A549 (cell line): ENCODE measurements at regions not wholly inside any gene's neighbourhood (a gene's known extent, or its start where the extent isn't known, plus 50 kb on each side); places are given as distances from the start of the nearest gene placed in this dataset.

ENCODE experiments used
- BHLHE40 ChIP-seq: IDR thresholded peaks from 2 replicates; pipeline ENCODE4 v1.6.1; 2012; ENCODE audit warnings: low read depth, low read length, inconsistent platforms
- CBX2 ChIP-seq: fragments of 200-600 bp; sonication (generic); IDR thresholded peaks from 2 replicates; pipeline ENCODE4 v1.6.1; 2016; ENCODE audit warnings: low read depth, mild to moderate bottlenecking, borderline replicate concordance
- CEBPB ChIP-seq, 2 experiments: fragments of >200 bp in 1 of 2; sonication (Bioruptor Twin) in 1 of 2; formaldehyde crosslinking in 1 of 2; IDR thresholded peaks; 2 replicates each; pipeline ENCODE4 v1.6.1; 2012 to 2016
- FOSB ChIP-seq: fragments of 250-450 bp; sonication (Bioruptor Pico); IDR thresholded peaks from 2 replicates; pipeline ENCODE4 v1.5.0; 2020; ENCODE audit warnings: mild to moderate bottlenecking, moderate library complexity
- HOXA7 ChIP-seq: fragments of 250-450 bp; sonication (Bioruptor Pico); IDR thresholded peaks from 2 replicates; pipeline ENCODE4 v1.5.0; 2020; ENCODE audit warnings: mild to moderate bottlenecking, moderate library complexity
- JUN ChIP-seq, 2 experiments: fragments of >200 bp; sonication (Bioruptor Twin); formaldehyde crosslinking; IDR thresholded peaks; 2 replicates in 1 of 2; 3 replicates in 1 of 2; pipeline ENCODE4 v1.6.1; 2016 to 2017
- NR3C1 ChIP-seq: fragments of >200 bp; sonication (Bioruptor Twin); formaldehyde crosslinking; IDR thresholded peaks from 3 replicates; pipeline ENCODE4 v1.6.1; 2017
- POLR2A ChIP-seq: IDR thresholded peaks from 2 replicates; pipeline ENCODE4 v1.6.1; 2012; ENCODE audit warnings: mild to moderate bottlenecking, low read length
- SMC3 ChIP-seq: fragments of >200 bp; sonication (Bioruptor Twin); formaldehyde crosslinking; IDR thresholded peaks from 3 replicates; pipeline ENCODE4 v1.6.1; 2018; ENCODE audit warnings: inconsistent platforms
- ZNF302 ChIP-seq: fragments of 250-450 bp; sonication (Bioruptor Pico); IDR thresholded peaks from 2 replicates; pipeline ENCODE4 v1.9.0; 2021; ENCODE audit warnings: inconsistent platforms, mild to moderate bottlenecking, moderate library complexity
- TF ChIP-seq, protein P1 (sequence below): fragments of >200 bp; sonication (Bioruptor Twin); formaldehyde crosslinking; IDR thresholded peaks from 3 replicates; pipeline ENCODE4 v1.5.1; 2016
- TF ChIP-seq, protein P2 (sequence below): fragments of 200-600 bp; sonication (generic); IDR thresholded peaks from 2 replicates; pipeline ENCODE4 v1.6.1; 2016; ENCODE audit warnings: antibody characterized with exemption, mild to moderate bottlenecking, moderate library complexity

DNA sequence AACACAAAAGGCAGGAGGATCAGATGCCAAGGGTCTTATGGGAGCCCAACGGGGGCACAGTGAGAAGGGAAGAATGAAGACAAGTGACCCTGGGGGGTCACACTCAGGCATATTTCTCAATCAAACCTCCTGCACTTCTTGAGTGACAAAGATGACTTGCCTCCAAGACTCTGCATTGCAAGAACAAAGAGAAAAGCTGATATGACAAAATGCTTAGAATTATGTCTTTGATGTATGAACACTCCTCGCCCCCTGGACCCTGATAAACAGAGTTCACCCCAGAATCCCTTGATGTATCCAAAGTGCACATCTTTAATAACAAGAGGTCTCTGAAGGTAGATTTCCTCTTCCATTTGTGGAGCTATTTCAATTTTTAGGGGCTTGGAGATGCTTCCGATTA lies 146.5 kb downstream of the C5orf15 start:
- TF ChIP-seq, protein P1, sequence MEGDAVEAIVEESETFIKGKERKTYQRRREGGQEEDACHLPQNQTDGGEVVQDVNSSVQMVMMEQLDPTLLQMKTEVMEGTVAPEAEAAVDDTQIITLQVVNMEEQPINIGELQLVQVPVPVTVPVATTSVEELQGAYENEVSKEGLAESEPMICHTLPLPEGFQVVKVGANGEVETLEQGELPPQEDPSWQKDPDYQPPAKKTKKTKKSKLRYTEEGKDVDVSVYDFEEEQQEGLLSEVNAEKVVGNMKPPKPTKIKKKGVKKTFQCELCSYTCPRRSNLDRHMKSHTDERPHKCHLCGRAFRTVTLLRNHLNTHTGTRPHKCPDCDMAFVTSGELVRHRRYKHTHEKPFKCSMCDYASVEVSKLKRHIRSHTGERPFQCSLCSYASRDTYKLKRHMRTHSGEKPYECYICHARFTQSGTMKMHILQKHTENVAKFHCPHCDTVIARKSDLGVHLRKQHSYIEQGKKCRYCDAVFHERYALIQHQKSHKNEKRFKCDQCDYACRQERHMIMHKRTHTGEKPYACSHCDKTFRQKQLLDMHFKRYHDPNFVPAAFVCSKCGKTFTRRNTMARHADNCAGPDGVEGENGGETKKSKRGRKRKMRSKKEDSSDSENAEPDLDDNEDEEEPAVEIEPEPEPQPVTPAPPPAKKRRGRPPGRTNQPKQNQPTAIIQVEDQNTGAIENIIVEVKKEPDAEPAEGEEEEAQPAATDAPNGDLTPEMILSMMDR = no peak
- TF ChIP-seq FOSB (CRISPR knock-in tag) (no peak), POLR2A (no peak), ZNF302 (CRISPR knock-in tag) (no peak), NR3C1 (no peak), BHLHE40 (no peak), CBX2 (no peak), HOXA7 (CRISPR knock-in tag) (no peak), SMC3 (no peak), CEBPB (IDR thresholded peaks at IDR 0.05) (no peak), JUN (IDR thresholded peaks at IDR 0.05) (no peak)
- TF ChIP-seq, protein P2, sequence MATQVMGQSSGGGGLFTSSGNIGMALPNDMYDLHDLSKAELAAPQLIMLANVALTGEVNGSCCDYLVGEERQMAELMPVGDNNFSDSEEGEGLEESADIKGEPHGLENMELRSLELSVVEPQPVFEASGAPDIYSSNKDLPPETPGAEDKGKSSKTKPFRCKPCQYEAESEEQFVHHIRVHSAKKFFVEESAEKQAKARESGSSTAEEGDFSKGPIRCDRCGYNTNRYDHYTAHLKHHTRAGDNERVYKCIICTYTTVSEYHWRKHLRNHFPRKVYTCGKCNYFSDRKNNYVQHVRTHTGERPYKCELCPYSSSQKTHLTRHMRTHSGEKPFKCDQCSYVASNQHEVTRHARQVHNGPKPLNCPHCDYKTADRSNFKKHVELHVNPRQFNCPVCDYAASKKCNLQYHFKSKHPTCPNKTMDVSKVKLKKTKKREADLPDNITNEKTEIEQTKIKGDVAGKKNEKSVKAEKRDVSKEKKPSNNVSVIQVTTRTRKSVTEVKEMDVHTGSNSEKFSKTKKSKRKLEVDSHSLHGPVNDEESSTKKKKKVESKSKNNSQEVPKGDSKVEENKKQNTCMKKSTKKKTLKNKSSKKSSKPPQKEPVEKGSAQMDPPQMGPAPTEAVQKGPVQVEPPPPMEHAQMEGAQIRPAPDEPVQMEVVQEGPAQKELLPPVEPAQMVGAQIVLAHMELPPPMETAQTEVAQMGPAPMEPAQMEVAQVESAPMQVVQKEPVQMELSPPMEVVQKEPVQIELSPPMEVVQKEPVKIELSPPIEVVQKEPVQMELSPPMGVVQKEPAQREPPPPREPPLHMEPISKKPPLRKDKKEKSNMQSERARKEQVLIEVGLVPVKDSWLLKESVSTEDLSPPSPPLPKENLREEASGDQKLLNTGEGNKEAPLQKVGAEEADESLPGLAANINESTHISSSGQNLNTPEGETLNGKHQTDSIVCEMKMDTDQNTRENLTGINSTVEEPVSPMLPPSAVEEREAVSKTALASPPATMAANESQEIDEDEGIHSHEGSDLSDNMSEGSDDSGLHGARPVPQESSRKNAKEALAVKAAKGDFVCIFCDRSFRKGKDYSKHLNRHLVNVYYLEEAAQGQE = no peak
